ENCODE measurements at regions not wholly inside any gene's neighbourhood (a gene's known extent, or its start where the extent isn't known, plus 50 kb on each side); places are given as distances from the start of the nearest gene placed in this dataset.
A peak's percentile ranks its signal among the peaks of the same experiment; 100 is the strongest.

DNA sequence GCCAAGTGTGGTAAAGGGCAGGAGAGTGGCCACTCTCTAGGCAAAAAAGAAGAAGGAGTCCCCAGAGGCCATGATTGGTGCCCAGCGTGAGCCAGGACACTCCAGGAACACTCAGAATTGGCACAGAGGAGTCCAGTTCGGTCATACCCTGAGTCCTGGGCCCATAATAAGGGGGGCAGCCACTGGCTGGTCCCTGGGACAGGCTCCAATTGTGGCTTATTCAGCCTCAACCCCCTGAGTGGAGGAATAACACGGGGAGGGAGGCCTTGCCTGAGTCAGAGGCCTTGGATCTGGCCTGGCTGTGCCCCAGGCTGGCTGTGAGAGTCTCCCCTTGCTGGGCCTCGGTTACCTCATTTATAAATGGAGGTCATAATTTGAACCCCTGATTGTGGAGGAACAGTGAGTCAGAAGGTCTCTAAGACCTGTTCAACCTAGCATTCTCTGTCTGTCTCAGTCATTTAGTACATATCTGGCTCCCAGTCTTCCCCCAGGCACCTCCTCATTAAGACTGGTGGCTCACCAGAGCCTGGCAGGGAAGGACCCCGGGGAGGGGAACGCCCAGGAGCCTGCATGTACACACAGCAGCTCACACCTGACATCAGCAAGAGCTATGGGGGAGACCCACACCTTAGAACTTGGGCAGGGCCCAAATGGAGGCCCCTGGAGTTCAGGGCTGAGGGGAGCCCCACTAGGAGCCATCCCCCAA, 95.9 kb upstream of the ATP2B2 start:
- Mint-ChIP-seq H3K27ac (no peak overlapping the region), H3K27me3 (peaks cover 32% of the 10 kb centered on the region), H3K4me1 (peaks cover 27% of the 10 kb centered on the region), H3K4me3 (no peak overlapping the region), H3K9me3 (no peaks in the 10 kb centered on the region), H3K36me3 (ENCODE audit: low read depth) (no peaks in the 10 kb centered on the region)
- ATAC-seq = no peak
- DNase-seq = no peak

DNA sequence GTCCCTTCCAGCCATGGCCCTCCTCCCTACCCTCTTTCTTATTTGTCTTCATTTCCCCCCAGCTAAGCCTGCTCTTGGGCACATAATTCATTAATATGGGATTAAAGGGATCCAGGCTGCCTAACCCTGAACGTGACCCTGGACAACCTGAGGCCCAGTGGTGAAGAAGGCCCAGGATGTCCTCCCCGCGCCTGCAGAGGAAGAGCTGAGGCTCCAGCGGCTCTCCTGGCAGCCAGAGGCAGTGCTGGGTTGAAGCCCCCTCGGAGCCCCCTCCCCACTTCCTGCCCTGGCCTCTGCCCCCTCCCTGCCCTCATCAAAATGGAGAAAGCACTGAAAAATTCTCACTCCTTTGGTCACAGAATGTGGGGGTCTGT, 96.5 kb upstream of the ATP2B2 start:
- ATAC-seq (no peak), DNase-seq (no peak)
- no peak overlapping the region for H3K4me3 Mint-ChIP-seq
- H3K27me3 Mint-ChIP-seq = peaks cover 33% of the 10 kb centered on the region
- no peaks in the 10 kb centered on the region for H3K36me3 Mint-ChIP-seq (ENCODE audit: low read depth)
- H3K27ac Mint-ChIP-seq = no peak overlapping the region
- H3K9me3 Mint-ChIP-seq = no peaks in the 10 kb centered on the region
- peaks cover 27% of the 10 kb centered on the region for H3K4me1 Mint-ChIP-seq

DNA sequence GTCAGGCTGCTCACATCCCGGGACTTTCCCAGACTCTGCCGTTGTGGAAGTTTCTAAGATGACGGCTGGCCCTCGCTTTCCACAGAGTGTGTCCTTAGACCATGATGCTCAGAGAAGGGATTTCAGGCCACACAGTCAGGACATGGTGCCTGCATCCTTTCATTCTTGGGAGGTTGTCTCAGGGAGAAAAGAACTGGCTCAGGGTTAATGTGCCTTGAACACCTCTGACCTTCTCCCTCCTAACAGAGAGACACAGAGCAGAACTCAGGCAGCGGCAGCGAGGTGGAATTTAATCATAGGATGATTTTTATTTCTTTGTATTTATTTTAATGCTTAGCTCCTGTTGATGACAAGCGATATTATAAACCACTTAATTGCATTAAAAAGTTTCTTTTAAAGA, 96.9 kb upstream of the ATP2B2 start:
- no peaks in the 10 kb centered on the region for H3K36me3 Mint-ChIP-seq (ENCODE audit: low read depth)
- ATAC-seq = no peak
- H3K9me3 Mint-ChIP-seq = no peaks in the 10 kb centered on the region
- peaks cover 27% of the 10 kb centered on the region for H3K4me1 Mint-ChIP-seq
- H3K27me3 Mint-ChIP-seq = peaks cover 30% of the 10 kb centered on the region
- H3K27ac Mint-ChIP-seq = no peak overlapping the region
- no peak for DNase-seq
- no peak overlapping the region for H3K4me3 Mint-ChIP-seq

DNA sequence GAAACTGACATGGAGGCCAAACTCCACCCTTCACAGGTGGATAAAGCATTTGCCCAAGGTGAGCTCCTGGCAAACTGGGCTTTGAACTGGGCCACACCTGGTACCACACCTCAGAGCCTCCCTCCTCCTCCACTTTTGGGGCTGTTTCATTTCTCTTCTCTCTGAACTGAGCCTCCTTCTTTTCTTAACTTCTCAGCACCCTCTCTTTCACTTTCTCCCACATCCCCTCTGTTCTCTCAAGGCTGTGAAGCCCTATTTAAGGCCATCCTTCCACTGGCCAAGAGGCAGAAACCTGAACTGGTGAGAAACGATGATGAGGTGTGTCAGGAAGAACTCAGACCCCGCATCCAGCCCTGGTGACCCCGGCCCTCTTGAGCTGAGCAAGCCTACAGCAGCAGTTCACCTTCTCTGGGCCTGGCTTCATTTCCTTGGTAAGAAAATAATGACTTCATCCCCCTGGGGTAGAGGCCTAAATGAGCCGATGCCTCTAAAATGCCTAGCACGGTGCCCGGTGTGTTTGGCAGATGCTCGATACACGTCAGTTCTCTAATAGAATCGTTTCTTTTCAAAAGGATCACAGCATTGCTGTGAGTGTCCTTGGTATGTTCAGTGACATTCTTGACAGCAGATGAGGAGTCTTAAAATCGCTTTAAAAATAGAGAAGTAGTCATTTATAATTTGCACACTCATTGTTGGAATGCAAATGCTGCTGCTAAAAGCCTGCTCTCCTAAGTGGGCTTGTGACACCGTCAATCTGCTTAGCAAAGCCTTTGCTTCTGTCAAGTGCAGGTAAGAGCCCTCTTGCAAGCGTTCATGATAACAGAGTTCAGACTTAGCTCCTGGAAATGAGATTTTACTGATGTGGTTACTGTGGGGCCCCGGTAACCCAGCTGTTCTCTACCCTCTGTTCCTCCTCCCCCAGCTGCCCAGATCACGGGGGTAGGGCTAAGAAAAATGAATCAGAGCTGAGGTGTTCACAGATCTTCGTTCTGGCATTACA, 97.7 kb upstream of the ATP2B2 start:
- peaks cover 27% of the 10 kb centered on the region for H3K4me1 Mint-ChIP-seq
- no peak overlapping the region for H3K4me3 Mint-ChIP-seq
- peak; percentile 87 for ATAC-seq
- peak; percentile 33 for DNase-seq
- no peaks in the 10 kb centered on the region for H3K36me3 Mint-ChIP-seq (ENCODE audit: low read depth)
- H3K9me3 Mint-ChIP-seq = no peaks in the 10 kb centered on the region
- H3K27ac Mint-ChIP-seq = no peak overlapping the region
- peaks cover 26% of the 10 kb centered on the region for H3K27me3 Mint-ChIP-seq

DNA sequence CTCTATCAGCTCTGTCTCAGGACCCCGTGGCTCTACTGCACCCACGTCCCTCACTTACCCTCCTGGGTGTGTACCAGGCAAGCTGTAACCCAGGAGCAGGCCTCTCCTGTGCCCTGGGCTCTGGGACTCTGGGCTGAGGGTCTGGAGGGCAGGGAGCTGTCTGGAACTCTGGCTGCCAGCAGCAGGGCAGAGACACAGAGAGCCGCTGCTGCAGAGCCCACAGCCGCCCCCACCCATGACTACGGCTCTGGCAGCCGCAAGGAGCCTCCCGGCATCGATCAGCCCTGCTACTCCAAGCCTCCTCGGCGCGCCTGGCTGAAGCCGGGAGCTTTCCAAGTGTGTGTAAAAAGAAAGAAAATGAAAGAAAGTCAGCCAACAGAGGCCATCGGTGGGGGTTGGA, 103.7 kb upstream of the ATP2B2 start:
- peaks cover 21% of the 10 kb centered on the region for H3K27me3 Mint-ChIP-seq
- H3K9me3 Mint-ChIP-seq = peaks cover 21% of the 10 kb centered on the region
- DNase-seq (no peak), ATAC-seq (no peak)
- no peak overlapping the region for H3K27ac Mint-ChIP-seq
- H3K36me3 Mint-ChIP-seq (ENCODE audit: low read depth) = no peaks in the 10 kb centered on the region
- peaks cover 5% of the 10 kb centered on the region for H3K4me1 Mint-ChIP-seq
- H3K4me3 Mint-ChIP-seq = no peak overlapping the region

DNA sequence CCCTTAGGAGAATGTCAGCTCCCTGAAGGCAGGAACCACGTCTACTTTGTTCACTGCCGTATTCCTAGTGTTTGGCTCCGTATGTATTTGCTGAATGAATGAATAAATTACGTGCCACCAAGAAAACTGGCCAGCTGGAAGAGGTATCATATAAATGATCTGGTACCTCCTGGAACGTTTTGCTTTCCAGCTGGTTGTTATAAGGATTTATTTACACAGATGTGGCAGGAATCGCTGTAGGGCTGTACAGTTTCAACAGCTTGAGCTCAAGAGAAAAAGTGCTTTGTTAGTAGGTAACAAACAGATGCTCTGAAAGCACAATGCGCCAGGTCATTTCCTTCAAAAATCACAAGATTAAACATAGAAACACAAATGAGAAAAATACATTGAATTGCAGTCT, 108.8 kb upstream of the ATP2B2 start:
- H3K27ac Mint-ChIP-seq = no peak overlapping the region
- H3K27me3 Mint-ChIP-seq = peaks cover 15% of the 10 kb centered on the region
- no peak for DNase-seq
- H3K4me3 Mint-ChIP-seq = no peak overlapping the region
- H3K9me3 Mint-ChIP-seq = peaks cover 25% of the 10 kb centered on the region
- H3K36me3 Mint-ChIP-seq (ENCODE audit: low read depth) = no peaks in the 10 kb centered on the region
- no peak for ATAC-seq
- no peaks in the 10 kb centered on the region for H3K4me1 Mint-ChIP-seq

DNA sequence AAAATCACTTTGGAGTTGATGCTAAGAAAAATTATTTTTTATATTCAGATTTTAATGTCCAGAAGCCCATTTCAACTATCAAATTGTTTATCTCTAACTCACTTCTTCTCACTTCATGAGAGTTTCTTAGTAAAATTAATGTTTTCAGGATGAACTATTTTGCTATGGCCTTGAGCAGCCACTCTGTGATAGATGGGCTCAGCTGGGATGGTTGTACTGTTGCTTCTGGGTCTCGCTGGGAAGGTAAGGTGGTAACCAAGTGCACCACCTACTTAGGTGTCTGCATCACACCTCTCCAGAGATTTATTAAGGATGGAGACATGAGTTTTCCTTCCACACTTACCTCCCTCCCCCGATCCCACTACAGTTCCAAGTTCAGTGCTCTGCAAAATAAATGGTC, 110.3 kb upstream of the ATP2B2 start:
- H3K9me3 Mint-ChIP-seq = peaks cover 25% of the 10 kb centered on the region
- H3K4me3 Mint-ChIP-seq = no peak overlapping the region
- no peaks in the 10 kb centered on the region for H3K36me3 Mint-ChIP-seq (ENCODE audit: low read depth)
- no peak overlapping the region for H3K27ac Mint-ChIP-seq
- no peaks in the 10 kb centered on the region for H3K4me1 Mint-ChIP-seq
- no peak for DNase-seq
- peaks cover 14% of the 10 kb centered on the region for H3K27me3 Mint-ChIP-seq
- ATAC-seq = no peak

DNA sequence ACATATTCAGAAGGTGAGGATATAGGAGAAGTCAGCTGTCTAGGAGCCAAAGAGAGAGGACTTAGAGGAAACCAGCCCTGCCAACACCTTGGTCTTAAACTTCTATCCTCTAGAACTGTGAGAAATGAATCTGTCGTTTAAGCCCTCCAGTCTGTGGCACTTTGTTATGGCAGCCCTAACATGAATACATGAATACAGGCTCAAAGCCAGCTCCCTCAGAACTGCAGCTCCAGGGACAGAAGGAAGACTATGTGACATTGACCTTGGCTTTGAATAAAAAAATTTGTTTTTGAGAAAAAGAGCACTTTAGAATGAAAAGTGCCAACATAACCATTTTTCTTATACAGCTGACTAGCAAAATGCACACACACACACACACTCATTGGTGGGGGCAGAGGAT, 110.9 kb upstream of the ATP2B2 start:
- H3K36me3 Mint-ChIP-seq (ENCODE audit: low read depth) = no peaks in the 10 kb centered on the region
- peaks cover 14% of the 10 kb centered on the region for H3K27me3 Mint-ChIP-seq
- no peak for DNase-seq
- H3K4me1 Mint-ChIP-seq = no peaks in the 10 kb centered on the region
- peaks cover 25% of the 10 kb centered on the region for H3K9me3 Mint-ChIP-seq
- H3K27ac Mint-ChIP-seq = no peak overlapping the region
- no peak for ATAC-seq
- H3K4me3 Mint-ChIP-seq = no peak overlapping the region

- H3K27me3 Mint-ChIP-seq = peaks cover 3% of the 10 kb centered on the region
- ATAC-seq = no peak
- H3K27ac Mint-ChIP-seq = no peak overlapping the region
- no peak for DNase-seq
- H3K4me1 Mint-ChIP-seq = no peaks in the 10 kb centered on the region
- H3K36me3 Mint-ChIP-seq (ENCODE audit: low read depth) = no peaks in the 10 kb centered on the region
- H3K4me3 Mint-ChIP-seq = no peak overlapping the region
- no peaks in the 10 kb centered on the region for H3K9me3 Mint-ChIP-seq
Measured at GRCh38 chr3:10619989-10620832, 114.8 kb upstream of the ATP2B2 start.

DNA sequence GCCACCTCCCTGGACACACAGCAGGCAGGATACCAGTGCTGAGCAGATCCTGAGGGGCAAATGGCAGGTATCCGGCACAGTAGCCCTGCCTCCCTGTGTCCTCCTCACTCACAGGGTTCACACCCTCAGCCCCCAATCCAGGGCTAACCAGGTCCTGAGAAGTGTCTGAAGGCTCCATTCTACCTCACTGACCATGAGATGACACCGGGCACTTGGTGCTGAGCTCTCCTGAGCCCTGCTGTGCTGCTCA, 115.4 kb upstream of the ATP2B2 start:
- no peak for ATAC-seq
- Mint-ChIP-seq H3K4me1 (no peaks in the 10 kb centered on the region), H3K36me3 (ENCODE audit: low read depth) (no peaks in the 10 kb centered on the region)

GRCh38 chr3:10623578-10624275, 118.3 kb upstream of the ATP2B2 start:
- Mint-ChIP-seq H3K27ac (no peak overlapping the region), H3K4me1 (no peaks in the 10 kb centered on the region), H3K9me3 (no peaks in the 10 kb centered on the region), H3K27me3 (peaks cover 3% of the 10 kb centered on the region), H3K4me3 (no peak overlapping the region), H3K36me3 (ENCODE audit: low read depth) (no peaks in the 10 kb centered on the region)
- ATAC-seq = no peak
- DNase-seq = no peak

More for the DNA sequence above, 115.4 kb upstream of the ATP2B2 start:
- H3K27ac Mint-ChIP-seq = no peak overlapping the region
- no peaks in the 10 kb centered on the region for H3K9me3 Mint-ChIP-seq
- no peak overlapping the region for H3K4me3 Mint-ChIP-seq
- H3K27me3 Mint-ChIP-seq = peaks cover 3% of the 10 kb centered on the region
- no peak for DNase-seq

DNA sequence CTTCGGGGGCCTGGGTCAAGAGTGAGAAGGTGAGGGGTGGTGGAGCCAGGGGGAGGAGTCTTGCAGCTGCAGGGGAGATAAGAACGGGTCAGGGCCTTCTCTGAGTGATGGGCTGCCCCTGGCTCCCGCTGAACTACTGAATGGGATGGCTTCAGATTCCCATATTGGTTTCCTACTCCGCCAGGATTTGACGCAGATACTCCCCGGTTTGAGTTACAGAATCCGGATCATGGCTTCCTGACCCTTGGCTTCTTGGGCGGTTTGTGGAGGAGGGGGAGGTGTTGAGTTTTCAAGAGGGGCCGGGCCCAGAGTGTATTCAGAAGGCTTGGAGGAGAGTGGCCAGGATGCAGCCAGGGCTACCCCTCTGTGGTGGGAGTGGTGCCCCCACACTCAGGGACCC, 119.9 kb upstream of the ATP2B2 start:
- no peak for DNase-seq
- ATAC-seq = no peak
- Mint-ChIP-seq H3K9me3 (no peaks in the 10 kb centered on the region), H3K4me1 (no peaks in the 10 kb centered on the region), H3K4me3 (no peak overlapping the region), H3K36me3 (ENCODE audit: low read depth) (no peaks in the 10 kb centered on the region), H3K27me3 (no peaks in the 10 kb centered on the region), H3K27ac (no peak overlapping the region)

DNA sequence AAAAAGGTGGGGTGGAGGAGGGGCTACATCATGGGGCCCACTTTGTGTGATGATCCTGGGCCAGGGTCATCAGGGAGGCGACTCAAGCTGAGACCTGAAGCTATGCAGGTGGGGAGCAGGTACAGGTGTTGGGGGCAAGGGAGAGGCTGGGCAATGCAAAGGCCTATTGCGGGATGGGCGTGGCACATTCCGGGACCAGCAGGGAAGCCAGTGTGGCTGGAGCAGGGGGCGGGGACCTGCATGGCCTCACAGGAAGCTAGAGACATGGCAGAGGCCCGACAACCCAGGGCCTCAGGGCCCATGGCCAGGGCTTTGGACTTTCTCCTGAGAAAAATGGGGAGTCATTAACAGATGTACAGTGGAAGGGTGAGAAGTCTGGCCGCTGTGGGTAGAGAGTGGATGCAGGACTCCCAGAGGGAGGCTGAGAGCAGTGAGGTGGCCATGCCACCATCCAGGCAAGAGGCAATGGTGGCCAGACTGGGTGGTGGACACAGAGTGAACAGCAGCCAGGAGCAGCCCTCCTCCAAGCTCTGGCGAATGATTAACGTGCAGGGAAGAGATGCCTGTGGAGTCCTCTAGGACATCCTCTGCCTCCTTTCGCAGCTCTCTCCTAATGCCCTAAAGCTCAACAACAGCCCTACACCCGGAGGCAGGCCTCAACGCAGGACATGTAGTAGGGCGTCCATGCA, 122.6 kb upstream of the ATP2B2 start:
- Mint-ChIP-seq H3K27me3 (peaks cover 2% of the 10 kb centered on the region), H3K4me3 (no peak overlapping the region), H3K4me1 (no peaks in the 10 kb centered on the region), H3K36me3 (ENCODE audit: low read depth) (no peaks in the 10 kb centered on the region), H3K9me3 (no peaks in the 10 kb centered on the region), H3K27ac (no peak overlapping the region)
- ATAC-seq = no peak
- DNase-seq = no peak
